Esophagus squamous epithelium (tissue), 5 donors: ENCODE measurements at regions not wholly inside any gene's neighbourhood (a gene's known extent, or its start where the extent isn't known, plus 50 kb on each side); places are given as distances from the start of the nearest gene placed in this dataset.
"Not testable (repeated sequence)": the region's sequence is repeated elsewhere in the genome, so short reads cannot be mapped to it uniquely, and the experiment has no call there.

Experiments
- DNase-seq: peaks from one replicate; lab custom pipeline; 2025; lab: John Stamatoyannopoulos, UW
- H3K27ac ChIP-seq, 4 donors: fragments of 200-600 bp; sonication (generic); one replicate each; pipeline ENCODE4 v1.5.1; 2016 to 2019; ENCODE audit warnings: mild to moderate bottlenecking in 1 of 4
- H3K27me3 ChIP-seq, 4 donors: fragments of 200-600 bp; sonication (generic); 1 replicate in 3 of 4; 2 replicates in 1 of 4; pipeline versions ENCODE4 v1.5.1 to v1.6.0; 2017 to 2021; ENCODE audit warnings: antibody characterized with exemption in 1 of 4
- H3K36me3 ChIP-seq, 3 donors: fragments of 200-600 bp; sonication (generic); one replicate each; pipeline ENCODE4 v1.5.1; 2016 to 2019
- H3K4me1 ChIP-seq, 3 donors: fragments of 200-600 bp; sonication (generic); one replicate each; pipeline ENCODE4 v1.5.1; 2017 to 2019
- H3K4me3 ChIP-seq, 4 donors: fragments of 200-600 bp; sonication (generic); 1 replicate in 3 of 4; 2 replicates in 1 of 4; pipeline ENCODE4 v1.5.1; 2016 to 2019; ENCODE audit warnings: mild to moderate bottlenecking in 2 of 4, moderate library complexity in 1 of 4
- H3K9me3 ChIP-seq, 3 donors: fragments of 200-600 bp; sonication (generic); one replicate each; pipeline ENCODE4 v1.5.1; 2016 to 2019
- CTCF ChIP-seq, 6 experiments: fragments of 450-650 bp in 4 of 6; fragments of 200-600 bp in 2 of 6; sonication (generic) in 2 of 6; IDR thresholded peaks; one replicate each; pipeline ENCODE4 v1.5.1; 2016 to 2019; ENCODE audit warnings: antibody characterized with exemption in 6 of 6, mild to moderate bottlenecking in 4 of 6, moderate library complexity in 4 of 6
- POLR2A ChIP-seq, 4 donors: fragments of 450-650 bp; IDR thresholded peaks; one replicate each; pipeline ENCODE4 v1.6.1; 2017; ENCODE audit warnings: antibody characterized with exemption in 4 of 4, mild to moderate bottlenecking in 4 of 4, moderate library complexity in 3 of 4
- WGBS, 2 donors: methylation state at CpG; one replicate each; pipeline ENCODE4 v1.1.5; 2018; 5-methylcytosine and 5-hydroxymethylcytosine counted together
- intact Hi-C: fragments of 100-400 bp; cut with DNase I; formaldehyde crosslinking; loops from one replicate; pipeline ENCODE4 v1.15.0; 2022
- donor health status: DM: yes; HTN: yes; CAD: no.

GRCh38 chr12:38162013-38162412 lies 154.6 kb upstream of the ALG10B start:
- Histone ChIP-seq H3K27me3 (no peaks in the 10 kb centered on the region), H3K4me3 (no peak overlapping the region), H3K27ac (no peak overlapping the region), H3K36me3 (no peaks in the 10 kb centered on the region), H3K4me1 (no peaks in the 10 kb centered on the region), H3K9me3 (peaks cover 0 to 16% (median 0%) of the 10 kb centered on the region in 3 donors)
- DNase-seq = no peak
- intact Hi-C loops = no loop called here
- TF ChIP-seq POLR2A (IDR thresholded peaks at IDR 0.05) (no peak), CTCF (IDR thresholded peaks at IDR 0.05) (no peak)
- 67 to 84% methylated on average over 6 of the region's 19 CpGs for WGBS, 2 donors

- no peak for DNase-seq
- H3K4me1 ChIP-seq = no peaks in the 10 kb centered on the region
- WGBS, 2 donors = 81 to 93% methylated on average over 9 to 13 of the region's 35 CpGs
Observed at GRCh38 chr12:38162708-38163441, 153.7 kb upstream of the ALG10B start.

DNA sequence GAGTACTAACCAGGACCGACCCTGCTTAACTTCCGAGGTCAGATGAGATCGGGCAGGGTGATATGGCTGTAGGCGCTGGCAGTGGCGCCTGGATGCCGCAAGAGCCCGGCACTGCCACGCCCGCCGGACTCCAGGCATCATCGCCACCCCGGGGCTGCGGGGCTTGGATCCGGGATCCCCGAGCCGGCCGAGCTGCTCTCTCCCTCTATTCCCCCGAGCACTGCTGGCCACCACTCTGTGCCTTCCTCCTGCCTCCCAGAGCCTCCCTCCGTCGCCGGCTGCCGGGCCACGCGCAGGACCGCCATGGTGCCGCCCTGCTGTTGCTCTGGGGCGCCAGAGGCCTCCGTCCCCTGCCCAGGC lies 153.2 kb upstream of the ALG10B start:
- TF ChIP-seq POLR2A (IDR thresholded peaks at IDR 0.05) (no peak), CTCF (IDR thresholded peaks at IDR 0.05) (no peak)
- Histone ChIP-seq H3K4me3 (no peak overlapping the region), H3K27ac (no peak overlapping the region), H3K4me1 (no peaks in the 10 kb centered on the region), H3K27me3 (no peaks in the 10 kb centered on the region), H3K36me3 (no peaks in the 10 kb centered on the region), H3K9me3 (peaks cover 0 to 16% (median 0%) of the 10 kb centered on the region in 3 donors)
- intact Hi-C loops = no loop called here
- 85% methylated on average over 5 to 23 of the region's 28 CpGs for WGBS, 2 donors
- DNase-seq = no peak

More at GRCh38 chr12:38162708-38163441, 153.7 kb upstream of the ALG10B start:
- Histone ChIP-seq H3K36me3 (no peaks in the 10 kb centered on the region), H3K27ac (no peak overlapping the region), H3K9me3 (peaks cover 0 to 16% (median 0%) of the 10 kb centered on the region in 3 donors), H3K4me3 (no peak overlapping the region), H3K27me3 (no peaks in the 10 kb centered on the region)
- TF ChIP-seq CTCF (IDR thresholded peaks at IDR 0.05) (no peak), POLR2A (IDR thresholded peaks at IDR 0.05) (no peak)
- intact Hi-C loops = no loop called here

GRCh38 chr12:38166225-38166624 lies 150.3 kb upstream of the ALG10B start:
- no peaks in the 10 kb centered on the region for H3K36me3 ChIP-seq
- no peaks in the 10 kb centered on the region for H3K27me3 ChIP-seq
- TF ChIP-seq POLR2A (IDR thresholded peaks at IDR 0.05) (no peak), CTCF (IDR thresholded peaks at IDR 0.05) (no peak)
- no peak overlapping the region for H3K27ac ChIP-seq
- intact Hi-C loops = no loop called here
- DNase-seq = no peak
- 69 to 90% methylated on average over 2 of the region's 2 CpGs for WGBS, 2 donors
- H3K9me3 ChIP-seq = peaks cover 0 to 8% (median 0%) of the 10 kb centered on the region in 3 donors
- H3K4me3 ChIP-seq = no peak overlapping the region
- H3K4me1 ChIP-seq = no peaks in the 10 kb centered on the region

GRCh38 chr12:38175538-38175937 lies 141.0 kb upstream of the ALG10B start:
- TF ChIP-seq CTCF (IDR thresholded peaks at IDR 0.05) (no peak), POLR2A (IDR thresholded peaks at IDR 0.05) (no peak)
- Histone ChIP-seq H3K9me3 (no peaks in the 10 kb centered on the region), H3K4me1 (no peaks in the 10 kb centered on the region), H3K4me3 (no peak overlapping the region), H3K27me3 (no peaks in the 10 kb centered on the region), H3K27ac (no peak overlapping the region), H3K36me3 (no peaks in the 10 kb centered on the region)
- intact Hi-C loops = no loop called here
- no peak for DNase-seq
- 77 to 92% methylated on average over 4 of the region's 4 CpGs for WGBS, 2 donors

GRCh38 chr12:38183617-38184016 lies 133.0 kb upstream of the ALG10B start:
- 56% methylated on average over 1 of the region's 1 CpG; no CpG with 5 or more reads in 1 of the 2 donors for WGBS, 2 donors
- H3K9me3 ChIP-seq, H3K27me3 ChIP-seq, H3K27ac ChIP-seq, H3K36me3 ChIP-seq, H3K4me3 ChIP-seq, DNase-seq, H3K4me1 ChIP-seq, intact Hi-C loops: not testable (repeated sequence)

GRCh38 chr12:38197286-38197685 lies 119.3 kb upstream of the ALG10B start:
- intact Hi-C loops, H3K9me3 ChIP-seq, H3K4me3 ChIP-seq, H3K4me1 ChIP-seq, H3K27me3 ChIP-seq, H3K36me3 ChIP-seq, H3K27ac ChIP-seq, DNase-seq: not testable (repeated sequence)
- 43 to 54% methylated on average over 1 of the region's 1 CpG for WGBS, 2 donors
